Panc1 (cell line): ENCODE measurements at regions not wholly inside any gene's neighbourhood (a gene's known extent, or its start where the extent isn't known, plus 50 kb on each side); places are given as distances from the start of the nearest gene placed in this dataset.

Experiments
- CTCF ChIP-seq: fragments of 450-650 bp; IDR thresholded peaks from 2 replicates; pipeline ENCODE4 v1.5.1; 2017; ENCODE audit warnings: mild to moderate bottlenecking
- POLR2AphosphoS5 ChIP-seq: IDR thresholded peaks from 2 replicates; pipeline ENCODE4 v1.6.1; 2012; ENCODE audit warnings: mild to moderate bottlenecking, low read depth, low read length, moderate library complexity

DNA sequence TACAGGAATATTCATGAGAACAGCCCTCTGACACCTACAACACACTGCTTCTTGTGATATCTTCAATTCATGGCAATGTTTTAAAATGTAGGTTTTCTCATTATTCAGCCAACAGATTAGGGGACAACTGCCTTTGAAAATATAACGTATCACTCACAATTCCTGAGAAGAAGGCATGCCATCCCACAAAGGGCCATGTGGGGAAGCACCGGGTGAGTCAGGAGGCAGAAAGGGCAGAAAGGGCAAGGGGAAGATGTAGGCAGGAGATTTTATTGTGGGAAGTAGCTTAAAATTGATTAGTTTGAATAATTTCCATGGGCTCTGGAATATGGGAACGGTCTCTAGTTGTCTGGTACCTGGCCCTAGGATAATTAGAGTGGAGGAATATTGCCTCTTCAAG is 165.7 kb downstream of the HHIPL2 start:
- TF ChIP-seq CTCF (no peak), POLR2AphosphoS5 (no peak)
